ENCODE measurements at regions not wholly inside any gene's neighbourhood (a gene's known extent, or its start where the extent isn't known, plus 50 kb on each side); places are given as distances from the start of the nearest gene placed in this dataset.
A peak's percentile ranks its signal among the peaks of the same experiment; 100 is the strongest.

GRCh38 chr4:22216278-22216677 is 267.7 kb upstream of the KCNIP4 start:
- DNase-seq = no peak

GRCh38 chr4:22215084-22215483 is 266.5 kb upstream of the KCNIP4 start:
- no peak for DNase-seq

GRCh38 chr4:22203711-22204011 is 255.1 kb upstream of the KCNIP4 start:
- no peak for DNase-seq

- no peak for DNase-seq
Measured at GRCh38 chr4:22202975-22203710, 254.6 kb upstream of the KCNIP4 start.

- no peak for DNase-seq
Measured at GRCh38 chr4:22202246-22202974, 253.8 kb upstream of the KCNIP4 start.

- no peak for DNase-seq
Measured at GRCh38 chr4:22201256-22201655, 252.7 kb upstream of the KCNIP4 start.

GRCh38 chr4:22196551-22196950 is 248.0 kb upstream of the KCNIP4 start:
- DNase-seq = no peak

- DNase-seq = no peak
Measured at GRCh38 chr4:22192084-22192511, 243.5 kb upstream of the KCNIP4 start.

- no peak for DNase-seq
Measured at GRCh38 chr4:22191565-22191964, 243.0 kb upstream of the KCNIP4 start.

GRCh38 chr4:22190855-22191254 is 242.3 kb upstream of the KCNIP4 start:
- DNase-seq = no peak

GRCh38 chr4:22187203-22187820 is 238.7 kb upstream of the KCNIP4 start:
- DNase-seq = no peak

GRCh38 chr4:22181736-22182135 is 233.2 kb upstream of the KCNIP4 start:
- DNase-seq = no peak

- DNase-seq = no peak
Measured at GRCh38 chr4:22179124-22179874, 230.7 kb upstream of the KCNIP4 start.

- DNase-seq = no peak
Measured at GRCh38 chr4:22174640-22175039, 226.1 kb upstream of the KCNIP4 start.

GRCh38 chr4:22170353-22170752 is 221.8 kb upstream of the KCNIP4 start:
- no peak for DNase-seq

- no peak for DNase-seq
Measured at GRCh38 chr4:22167201-22167600, 218.6 kb upstream of the KCNIP4 start.

- DNase-seq = no peak
Measured at GRCh38 chr4:22162454-22162853, 213.9 kb upstream of the KCNIP4 start.

GRCh38 chr4:22130741-22131140 is 182.2 kb upstream of the KCNIP4 start:
- DNase-seq = no peak

- DNase-seq = peak; percentile 3
Measured at GRCh38 chr4:22129454-22130029, 181.0 kb upstream of the KCNIP4 start.

GRCh38 chr4:22122062-22122461 is 173.5 kb upstream of the KCNIP4 start:
- no peak for DNase-seq

- no peak for DNase-seq
Measured at GRCh38 chr4:22115262-22115661, 166.7 kb upstream of the KCNIP4 start.

GRCh38 chr4:22103768-22104167 is 155.2 kb upstream of the KCNIP4 start:
- DNase-seq = no peak

GRCh38 chr4:22099896-22100295 is 151.3 kb upstream of the KCNIP4 start:
- peak; percentile 6 for DNase-seq

Measured in CD4-positive, alpha-beta T cell treated with Interleukin-10 for 1 hour (primary cell).